ENCODE measurements at regions not wholly inside any gene's neighbourhood (a gene's known extent, or its start where the extent isn't known, plus 50 kb on each side); places are given as distances from the start of the nearest gene placed in this dataset.
"Not testable (repeated sequence)": the region's sequence is repeated elsewhere in the genome, so short reads cannot be mapped to it uniquely, and the experiment has no call there.

- DNase-seq: no peak
Observed at GRCh38 chr10:71015674-71016073, 127.3 kb upstream of the PCBD1 start.

- not testable (repeated sequence) for DNase-seq
Observed at GRCh38 chr10:71020061-71020460, 131.7 kb upstream of the PCBD1 start.

GRCh38 chr10:71021402-71021801 is 133.0 kb upstream of the PCBD1 start:
- no peak for DNase-seq

- DNase-seq: no peak
Observed at GRCh38 chr10:71023704-71024283, 135.4 kb upstream of the PCBD1 start.

GRCh38 chr10:71024490-71024889 is 136.1 kb upstream of the PCBD1 start:
- DNase-seq: no peak

- no peak for DNase-seq
Observed at GRCh38 chr10:71025535-71025934, 137.2 kb upstream of the PCBD1 start.

GRCh38 chr10:71028066-71028465 is 139.7 kb upstream of the PCBD1 start:
- no peak for DNase-seq

- DNase-seq: no peak
Observed at GRCh38 chr10:71029411-71029892, 141.1 kb upstream of the PCBD1 start.

GRCh38 chr10:71029907-71030306 is 141.5 kb upstream of the PCBD1 start:
- DNase-seq: no peak

- no peak for DNase-seq
Observed at GRCh38 chr10:71031026-71031425, 142.7 kb upstream of the PCBD1 start.

GRCh38 chr10:71031603-71032002 is 143.2 kb upstream of the PCBD1 start:
- no peak for DNase-seq

GRCh38 chr10:71032887-71033286 is 144.5 kb upstream of the PCBD1 start:
- no peak for DNase-seq

GRCh38 chr10:71033396-71033980 is 145.1 kb upstream of the PCBD1 start:
- DNase-seq: no peak

GRCh38 chr10:71035511-71036296 is 147.3 kb upstream of the PCBD1 start:
- no peak for DNase-seq

- DNase-seq: no peak
Observed at GRCh38 chr10:71036297-71036966, 148.1 kb upstream of the PCBD1 start.

- no peak for DNase-seq
Observed at GRCh38 chr10:71038091-71038633, 149.8 kb upstream of the PCBD1 start.

- DNase-seq: no peak
Observed at GRCh38 chr10:71038921-71039320, 150.6 kb upstream of the PCBD1 start.

GRCh38 chr10:71039551-71039950 is 151.2 kb upstream of the PCBD1 start:
- DNase-seq: no peak

GRCh38 chr10:71040343-71040742 is 152.0 kb upstream of the PCBD1 start:
- DNase-seq: no peak

- DNase-seq: peak in 1 of 51 donors; percentile 3
Observed at GRCh38 chr10:71040846-71041605, 152.7 kb upstream of the PCBD1 start.

- no peak for DNase-seq
Observed at GRCh38 chr10:71042216-71042615, 153.9 kb upstream of the PCBD1 start.
